HG02970 (cell line): ENCODE measurements at regions not wholly inside any gene's neighbourhood (a gene's known extent, or its start where the extent isn't known, plus 50 kb on each side); places are given as distances from the start of the nearest gene placed in this dataset.

ENCODE experiments used
- ATAC-seq: cut with Tn5 transposase; IDR thresholded peaks from one replicate; pipeline ENCODE4 v1.9.1; 2021; ENCODE audit warnings: mild to moderate bottlenecking, moderate library complexity, moderate number of reproducible peaks; ENCODE audit not compliant: unreplicated experiment, low FRiP score

GRCh38 chr4:18869166-18869565 lies 847.6 kb upstream of the LCORL start:
- no peak for ATAC-seq

DNA sequence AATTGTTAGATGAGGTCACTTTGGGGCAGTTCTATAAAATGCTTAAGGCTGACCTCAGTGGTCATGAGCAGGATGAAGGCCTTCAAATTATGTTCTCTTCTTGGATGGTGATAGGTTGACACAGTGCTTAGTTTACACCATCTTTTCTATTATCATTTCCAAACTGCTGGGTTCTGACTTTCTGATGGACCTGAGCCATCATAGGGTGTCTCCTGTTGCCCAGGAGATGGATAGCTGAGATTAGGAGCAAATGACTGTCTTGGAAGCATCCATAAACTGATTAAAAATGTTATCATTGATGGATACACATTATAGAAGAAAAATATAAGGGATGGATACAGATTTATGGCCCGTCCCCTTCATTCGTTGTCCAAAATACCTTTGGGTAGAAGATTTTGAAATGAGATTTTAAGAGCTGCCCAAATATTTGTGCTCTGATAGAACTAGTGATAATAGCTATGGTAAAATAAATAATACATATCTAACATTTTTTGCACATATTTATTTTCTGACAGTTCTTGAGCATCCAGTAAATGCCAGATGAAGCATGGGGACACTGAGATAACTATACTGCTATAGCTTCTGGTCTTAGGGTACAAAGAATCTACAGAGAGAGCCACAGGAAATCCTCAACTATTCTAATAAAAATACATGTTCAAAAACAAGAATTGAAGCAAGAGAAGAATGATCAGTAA lies 839.4 kb upstream of the LCORL start:
- ATAC-seq: no peak

DNA sequence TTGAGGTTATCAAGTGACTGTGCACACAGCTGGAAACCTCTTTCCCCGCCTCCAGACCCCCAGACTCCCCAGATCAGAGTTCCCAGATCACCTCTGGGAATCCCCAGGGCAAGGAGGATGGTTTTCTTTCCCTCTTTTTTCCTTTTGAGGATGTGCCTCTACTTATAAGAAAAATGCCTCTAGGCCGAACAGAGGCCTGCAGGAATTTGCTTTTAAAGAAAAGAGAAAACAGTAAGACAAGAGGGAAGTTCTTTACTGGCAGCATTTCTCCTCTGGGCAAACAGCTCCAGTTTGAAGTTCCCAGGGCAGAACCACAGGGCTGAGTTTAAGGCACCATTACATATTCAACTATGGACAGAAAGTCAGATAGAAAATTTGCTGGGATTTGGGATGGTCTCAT lies 837.9 kb upstream of the LCORL start:
- no peak for ATAC-seq

DNA sequence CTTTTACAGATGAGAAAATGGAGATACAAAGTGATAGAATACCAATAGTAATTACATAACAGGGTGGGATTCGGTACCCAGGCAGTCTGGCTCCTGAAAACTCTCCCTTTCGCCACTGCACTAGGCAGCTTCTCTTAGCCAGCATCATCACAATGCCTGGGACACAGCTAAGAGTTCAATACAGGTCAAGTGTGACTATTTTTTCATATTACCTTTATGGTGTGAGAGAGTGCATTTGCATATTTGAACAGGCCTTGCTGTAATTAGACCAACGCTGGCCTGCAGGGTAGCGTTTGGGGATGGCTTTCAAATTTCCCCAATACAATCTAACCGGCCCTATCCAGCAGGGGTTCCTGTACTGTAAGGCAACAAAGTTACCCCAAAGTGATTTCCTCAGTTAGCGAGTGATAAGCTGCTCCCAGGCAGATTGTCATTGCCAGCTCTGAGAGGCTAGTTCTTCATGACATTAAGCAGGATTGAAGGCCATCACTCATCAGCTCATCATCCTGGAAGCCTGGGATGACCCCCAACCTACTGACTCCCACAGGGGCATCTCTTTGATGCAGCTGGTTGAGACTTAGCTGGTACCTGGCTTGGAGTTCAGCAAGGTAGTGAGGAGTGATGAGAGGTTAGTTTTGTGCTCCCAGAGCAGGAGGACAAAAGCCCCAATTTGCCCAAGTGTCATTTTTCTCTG lies 836.8 kb upstream of the LCORL start:
- ATAC-seq: no peak

GRCh38 chr4:18850867-18851266 lies 829.3 kb upstream of the LCORL start:
- ATAC-seq: no peak

DNA sequence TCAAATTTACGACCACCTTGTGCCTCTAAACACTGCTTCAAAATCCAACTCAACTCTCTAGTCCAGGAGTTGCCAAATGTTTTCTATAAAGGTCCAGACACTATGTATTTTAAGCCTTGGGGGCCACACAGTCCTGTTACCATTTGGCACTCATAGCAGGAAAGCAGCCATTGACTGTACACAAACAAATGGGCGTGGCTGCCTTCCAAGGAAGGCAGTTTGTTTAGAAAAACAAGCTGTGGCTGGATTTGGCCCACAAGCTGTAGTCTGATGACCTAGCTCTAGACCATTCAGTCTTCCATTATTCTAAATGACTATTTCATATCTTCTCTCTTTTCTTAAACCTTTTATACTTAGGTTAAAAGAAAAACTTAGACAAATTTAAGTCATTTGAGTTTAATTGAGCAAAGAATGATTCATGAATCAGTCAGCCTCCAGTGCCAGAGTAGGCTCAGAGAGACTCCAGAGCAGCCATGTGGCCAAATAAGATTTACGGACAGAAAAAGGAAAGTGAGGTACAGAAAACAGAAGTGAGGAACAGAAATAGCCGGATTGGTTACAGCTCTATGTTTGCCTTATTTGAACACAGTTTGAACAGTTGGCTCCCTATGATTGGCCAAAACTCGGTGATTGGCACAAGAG lies 825.8 kb upstream of the LCORL start:
- no peak for ATAC-seq

DNA sequence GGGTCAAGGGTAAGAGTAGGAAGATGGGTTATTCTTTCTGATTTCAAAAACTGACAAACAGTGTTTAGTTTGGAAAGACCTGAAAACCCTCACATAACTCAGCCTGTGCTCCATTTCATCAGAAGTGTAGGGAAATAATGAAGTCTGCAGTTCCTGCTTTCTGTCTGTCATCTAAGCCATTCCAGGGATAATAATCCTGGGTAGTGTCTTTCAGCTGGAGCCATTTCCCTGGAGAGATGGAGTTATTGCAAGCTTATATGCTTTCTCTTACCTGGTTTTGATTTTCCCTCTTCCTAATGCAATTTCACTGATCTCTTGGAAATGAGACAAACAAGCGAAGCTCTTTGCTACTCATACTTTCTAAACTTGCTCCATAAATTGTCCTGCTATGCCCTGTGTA lies 824.8 kb upstream of the LCORL start:
- no peak for ATAC-seq

DNA sequence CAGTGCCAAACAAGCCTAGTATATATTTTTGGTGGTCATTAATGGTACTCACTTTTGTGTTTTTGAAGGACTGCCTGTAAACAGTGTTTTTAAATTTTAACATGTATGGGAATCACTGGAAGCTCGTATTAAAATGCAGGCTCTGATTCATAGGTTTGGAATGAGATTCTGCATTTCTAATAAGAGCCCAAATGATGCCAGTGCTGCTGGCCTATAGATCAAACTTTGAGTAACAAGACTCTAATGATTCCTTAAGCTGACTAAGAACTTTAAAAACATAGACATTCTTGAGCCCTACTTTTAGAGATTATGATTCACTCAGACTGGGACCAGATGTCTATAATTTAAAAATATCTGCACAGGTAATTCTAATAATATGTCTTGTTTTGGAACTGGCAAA lies 823.2 kb upstream of the LCORL start:
- no peak for ATAC-seq

GRCh38 chr4:18842431-18842830 lies 820.9 kb upstream of the LCORL start:
- no peak for ATAC-seq

GRCh38 chr4:18840481-18840880 lies 818.9 kb upstream of the LCORL start:
- no peak for ATAC-seq

DNA sequence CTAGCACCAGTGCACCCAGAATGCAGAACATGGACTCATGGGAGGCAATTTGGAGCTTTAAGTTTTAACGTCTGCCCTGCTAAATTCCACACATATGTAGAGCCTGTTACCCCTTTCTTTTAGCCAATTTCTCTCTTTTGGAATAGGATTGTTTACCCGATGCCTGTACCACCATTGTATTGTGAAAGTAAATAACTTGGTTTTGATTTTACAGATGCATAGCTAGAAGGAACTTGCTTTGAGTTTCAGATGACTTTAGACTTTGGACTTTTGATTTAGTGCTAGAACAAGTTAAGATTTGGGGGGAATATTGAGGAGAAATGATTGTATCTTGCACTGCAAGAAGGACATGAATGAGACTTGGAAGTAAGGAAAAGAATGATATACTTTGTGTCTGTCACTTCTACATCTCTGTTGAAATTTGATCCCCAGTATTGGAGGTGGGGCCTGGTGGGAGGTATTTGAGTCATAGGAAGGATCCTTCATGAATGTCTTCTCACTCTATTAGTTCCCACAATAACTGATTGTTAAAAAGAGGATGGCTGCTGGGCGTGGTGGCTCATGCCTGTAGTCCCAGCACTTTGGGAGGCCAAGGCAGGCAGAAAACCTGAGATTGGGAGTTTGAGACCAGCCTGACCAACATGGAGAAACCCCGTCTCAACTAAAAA lies 794.8 kb upstream of the LCORL start:
- ATAC-seq: no peak

GRCh38 chr4:18815779-18816173 lies 794.2 kb upstream of the LCORL start:
- ATAC-seq: no peak

DNA sequence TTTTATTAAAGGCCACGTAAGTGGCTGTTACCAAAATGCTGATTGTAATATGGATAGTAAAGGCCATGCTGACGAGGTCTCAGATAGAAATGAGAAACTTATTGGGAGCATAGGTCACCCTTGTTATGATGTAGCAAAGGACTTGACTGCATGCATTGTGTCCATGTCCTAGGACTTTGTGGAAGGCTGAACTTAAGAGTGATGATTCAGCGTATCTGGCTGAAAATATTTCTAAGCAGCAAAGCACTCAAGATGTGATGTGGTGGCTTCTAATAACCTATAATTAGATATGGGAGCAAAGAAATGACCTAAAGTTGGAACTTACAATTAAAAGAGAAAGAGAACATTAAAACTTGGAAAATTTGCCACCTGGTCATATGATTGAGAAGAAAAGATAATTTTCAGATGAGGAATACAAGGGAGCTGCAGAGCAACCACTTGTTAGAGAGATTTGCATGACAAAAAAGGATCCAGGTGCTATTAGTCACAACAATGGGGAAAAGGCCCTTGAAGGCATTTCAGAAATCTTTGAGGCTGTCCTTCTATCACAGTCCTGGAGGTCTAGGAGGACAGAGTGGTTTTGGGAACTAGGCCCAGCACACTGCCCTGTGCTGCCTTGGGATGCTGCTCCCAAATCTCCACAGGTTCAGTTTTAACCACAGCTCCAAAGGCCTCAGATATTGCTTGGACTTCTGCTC lies 793.7 kb upstream of the LCORL start:
- no peak for ATAC-seq

DNA sequence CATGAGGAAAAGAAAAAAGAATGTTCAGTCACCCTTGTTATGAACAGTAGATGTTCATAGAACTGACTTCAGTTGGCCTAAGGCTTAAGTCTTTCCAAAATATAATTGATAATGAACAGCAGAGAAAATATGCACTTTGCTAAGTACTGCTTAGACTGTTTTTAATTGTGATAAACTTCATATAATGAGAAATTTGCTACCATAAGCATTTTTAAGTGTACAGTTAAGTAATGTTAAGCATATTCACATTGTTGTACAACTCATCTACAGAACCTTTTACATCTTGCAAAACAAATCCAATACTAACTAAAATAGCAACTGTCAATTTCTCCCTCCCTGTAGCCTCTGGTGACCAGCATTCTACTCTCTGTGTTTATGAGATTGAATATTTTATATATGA lies 792.2 kb upstream of the LCORL start:
- ATAC-seq: no peak

DNA sequence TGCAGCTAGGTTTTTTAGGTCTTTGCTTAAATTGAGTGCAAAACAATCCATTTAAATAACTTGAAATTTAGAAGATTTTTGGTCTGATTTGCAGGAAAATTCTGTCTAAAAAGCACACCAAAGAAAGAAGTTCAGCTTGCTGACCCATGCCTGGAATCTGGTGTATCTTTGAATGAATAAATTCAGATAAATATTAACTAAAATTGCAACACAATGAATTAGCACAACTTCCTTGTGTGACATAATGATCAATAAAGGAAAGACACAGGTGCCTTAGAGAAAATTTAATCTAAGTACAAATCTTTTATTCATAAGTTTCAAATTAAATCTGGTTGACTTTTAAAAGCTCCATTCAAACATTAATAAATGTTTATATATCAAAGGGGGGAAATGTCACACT lies 791.5 kb upstream of the LCORL start:
- no peak for ATAC-seq

GRCh38 chr4:18803781-18804180 lies 782.2 kb upstream of the LCORL start:
- no peak for ATAC-seq

DNA sequence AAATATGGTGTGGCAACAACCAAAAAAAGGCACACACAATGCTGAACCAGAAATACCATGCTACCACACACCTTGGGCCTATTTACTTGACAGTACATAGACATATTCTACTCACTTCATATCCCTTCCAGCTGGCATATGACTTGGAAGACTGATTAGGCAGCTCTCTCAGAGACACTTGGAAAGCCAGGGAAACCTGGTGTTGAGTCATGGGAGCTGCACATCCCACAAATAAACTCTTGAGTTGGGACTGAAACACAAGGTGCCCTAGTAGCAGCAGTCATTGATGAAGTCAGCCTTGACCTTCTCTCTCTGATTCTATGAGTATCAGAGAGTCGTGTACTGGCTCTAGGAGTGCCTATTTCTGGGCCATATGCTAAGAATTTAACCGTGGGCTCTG lies 776.6 kb upstream of the LCORL start:
- ATAC-seq: no peak

DNA sequence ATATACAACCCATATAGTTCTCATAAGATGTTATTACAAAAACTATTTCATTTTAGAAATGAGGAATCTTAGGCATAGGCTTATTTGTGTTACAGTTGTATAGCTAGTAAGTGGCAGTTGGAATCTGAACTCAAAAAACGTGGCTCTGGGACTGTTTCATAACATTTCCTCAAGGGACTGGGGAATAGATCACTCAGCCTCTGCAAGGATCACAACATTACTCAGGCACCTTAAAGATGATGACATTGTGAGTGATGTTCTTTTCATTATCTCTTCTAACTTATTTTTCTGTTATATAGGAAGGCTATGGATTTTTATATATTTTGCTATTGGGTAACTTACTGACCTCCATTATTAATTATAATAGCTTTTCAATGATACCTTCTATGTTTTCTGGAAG lies 774.2 kb upstream of the LCORL start:
- ATAC-seq: no peak

DNA sequence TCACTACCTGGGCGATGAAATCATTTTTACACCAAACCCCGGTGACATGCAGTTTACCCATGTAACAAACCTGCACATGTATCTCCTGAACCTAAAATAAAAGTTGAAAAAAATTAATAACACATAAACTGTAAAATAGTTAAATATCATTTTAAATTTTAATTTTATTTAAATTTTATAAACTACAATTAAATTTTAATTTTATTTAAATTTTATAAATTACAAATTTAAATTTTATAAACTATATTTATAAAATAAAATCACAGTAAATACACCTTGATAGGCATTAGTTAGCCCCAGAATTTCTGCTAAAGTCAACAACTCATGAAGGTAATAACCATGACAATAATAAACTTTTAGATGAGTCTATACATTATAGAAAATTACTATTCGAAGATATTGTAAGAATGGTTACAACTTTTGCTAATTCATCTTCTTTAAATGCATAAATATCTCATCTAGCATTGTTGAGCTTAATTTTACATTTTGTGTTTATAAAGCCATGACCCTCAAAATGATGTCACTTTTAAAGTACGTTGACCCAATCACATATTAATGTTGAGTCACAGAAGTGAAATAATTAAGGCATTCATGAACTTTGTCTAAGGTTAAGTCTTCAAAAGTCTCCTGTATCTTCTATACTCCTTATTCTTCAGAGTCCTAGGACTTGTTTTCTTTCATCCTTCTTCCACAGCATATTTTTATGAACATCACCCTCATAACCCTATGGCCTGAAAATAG lies 755.8 kb upstream of the LCORL start:
- ATAC-seq: no peak

DNA sequence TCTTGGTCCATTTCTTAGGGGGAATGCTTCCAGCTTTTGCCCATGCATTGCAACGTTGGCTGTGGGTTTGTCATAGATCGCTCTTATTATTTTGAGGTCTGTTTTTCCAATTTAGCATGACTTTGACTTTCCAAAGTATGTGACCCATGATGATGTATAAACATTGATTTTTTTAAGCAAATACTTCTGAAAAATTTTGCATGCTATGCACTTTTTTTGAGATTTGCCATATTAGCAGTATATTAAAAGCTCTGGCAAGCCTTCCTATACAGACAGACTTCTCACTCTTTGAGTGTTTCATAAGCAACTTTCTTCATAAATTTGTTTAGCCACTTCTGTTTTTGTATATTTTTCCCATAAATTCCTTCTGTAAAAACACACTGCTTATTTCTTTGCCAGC lies 746.4 kb upstream of the LCORL start:
- ATAC-seq: no peak
